ENCODE measurements at regions not wholly inside any gene's neighbourhood (a gene's known extent, or its start where the extent isn't known, plus 50 kb on each side); places are given as distances from the start of the nearest gene placed in this dataset.
"Not testable (repeated sequence)": the region's sequence is repeated elsewhere in the genome, so short reads cannot be mapped to it uniquely, and the experiment has no call there.

DNA sequence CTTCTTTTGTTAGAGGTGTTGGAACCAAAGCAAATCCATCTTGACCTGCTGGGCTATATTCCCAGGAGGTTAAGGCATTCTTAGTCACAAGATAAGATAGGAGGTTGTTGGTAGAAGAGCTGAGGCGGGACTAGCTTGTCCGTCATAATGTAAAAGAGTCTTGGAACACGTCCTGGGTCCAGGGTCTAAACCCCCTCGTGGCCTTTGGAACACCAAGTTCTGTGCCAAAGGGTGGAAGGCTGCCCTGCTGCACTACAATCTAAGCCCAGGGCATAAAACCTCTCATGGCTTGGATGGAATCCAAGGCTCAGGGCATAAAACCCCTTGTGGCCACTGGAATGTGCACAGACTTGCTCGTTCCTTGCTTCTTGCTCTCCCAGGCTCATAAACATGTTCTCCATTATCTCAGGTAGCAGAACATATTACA lies 53.8 kb upstream of the ECHDC1 start:
- TF ChIP-seq, protein P1, sequence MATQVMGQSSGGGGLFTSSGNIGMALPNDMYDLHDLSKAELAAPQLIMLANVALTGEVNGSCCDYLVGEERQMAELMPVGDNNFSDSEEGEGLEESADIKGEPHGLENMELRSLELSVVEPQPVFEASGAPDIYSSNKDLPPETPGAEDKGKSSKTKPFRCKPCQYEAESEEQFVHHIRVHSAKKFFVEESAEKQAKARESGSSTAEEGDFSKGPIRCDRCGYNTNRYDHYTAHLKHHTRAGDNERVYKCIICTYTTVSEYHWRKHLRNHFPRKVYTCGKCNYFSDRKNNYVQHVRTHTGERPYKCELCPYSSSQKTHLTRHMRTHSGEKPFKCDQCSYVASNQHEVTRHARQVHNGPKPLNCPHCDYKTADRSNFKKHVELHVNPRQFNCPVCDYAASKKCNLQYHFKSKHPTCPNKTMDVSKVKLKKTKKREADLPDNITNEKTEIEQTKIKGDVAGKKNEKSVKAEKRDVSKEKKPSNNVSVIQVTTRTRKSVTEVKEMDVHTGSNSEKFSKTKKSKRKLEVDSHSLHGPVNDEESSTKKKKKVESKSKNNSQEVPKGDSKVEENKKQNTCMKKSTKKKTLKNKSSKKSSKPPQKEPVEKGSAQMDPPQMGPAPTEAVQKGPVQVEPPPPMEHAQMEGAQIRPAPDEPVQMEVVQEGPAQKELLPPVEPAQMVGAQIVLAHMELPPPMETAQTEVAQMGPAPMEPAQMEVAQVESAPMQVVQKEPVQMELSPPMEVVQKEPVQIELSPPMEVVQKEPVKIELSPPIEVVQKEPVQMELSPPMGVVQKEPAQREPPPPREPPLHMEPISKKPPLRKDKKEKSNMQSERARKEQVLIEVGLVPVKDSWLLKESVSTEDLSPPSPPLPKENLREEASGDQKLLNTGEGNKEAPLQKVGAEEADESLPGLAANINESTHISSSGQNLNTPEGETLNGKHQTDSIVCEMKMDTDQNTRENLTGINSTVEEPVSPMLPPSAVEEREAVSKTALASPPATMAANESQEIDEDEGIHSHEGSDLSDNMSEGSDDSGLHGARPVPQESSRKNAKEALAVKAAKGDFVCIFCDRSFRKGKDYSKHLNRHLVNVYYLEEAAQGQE (IDR thresholded peaks at IDR 0.05; ENCODE audit: borderline replicate concordance in 1 of 2, low read depth in 1 of 2, low read length in 2 of 2) = not testable (repeated sequence)
- TF ChIP-seq, protein P2, sequence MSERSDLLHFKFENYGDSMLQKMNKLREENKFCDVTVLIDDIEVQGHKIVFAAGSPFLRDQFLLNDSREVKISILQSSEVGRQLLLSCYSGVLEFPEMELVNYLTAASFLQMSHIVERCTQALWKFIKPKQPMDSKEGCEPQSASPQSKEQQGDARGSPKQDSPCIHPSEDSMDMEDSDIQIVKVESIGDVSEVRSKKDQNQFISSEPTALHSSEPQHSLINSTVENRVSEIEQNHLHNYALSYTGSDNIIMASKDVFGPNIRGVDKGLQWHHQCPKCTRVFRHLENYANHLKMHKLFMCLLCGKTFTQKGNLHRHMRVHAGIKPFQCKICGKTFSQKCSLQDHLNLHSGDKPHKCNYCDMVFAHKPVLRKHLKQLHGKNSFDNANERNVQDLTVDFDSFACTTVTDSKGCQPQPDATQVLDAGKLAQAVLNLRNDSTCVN (CRISPR knock-in tag; IDR thresholded peaks at IDR 0.05; ENCODE audit: borderline replicate concordance) = not testable (repeated sequence)
- not testable (repeated sequence) for TF ChIP-seq REXO4 (CRISPR knock-in tag; IDR thresholded peaks at IDR 0.05; ENCODE audit: borderline replicate concordance); ZNF670 (CRISPR knock-in tag; IDR thresholded peaks at IDR 0.05; ENCODE audit: borderline replicate concordance); EZH2 (conservative IDR thresholded peaks at IDR 0.05; ENCODE audit: low read depth, low read length); ZFP37 (CRISPR knock-in tag; IDR thresholded peaks at IDR 0.05; ENCODE audit: borderline replicate concordance); CTCF (CRISPR knock-in tag; IDR thresholded peaks at IDR 0.05); BHLHE40 (IDR thresholded peaks at IDR 0.05; ENCODE audit: low read length); FOXK1 (CRISPR knock-in tag; IDR thresholded peaks at IDR 0.05; ENCODE audit: borderline replicate concordance, low read depth)
- TF ChIP-seq, protein P3, sequence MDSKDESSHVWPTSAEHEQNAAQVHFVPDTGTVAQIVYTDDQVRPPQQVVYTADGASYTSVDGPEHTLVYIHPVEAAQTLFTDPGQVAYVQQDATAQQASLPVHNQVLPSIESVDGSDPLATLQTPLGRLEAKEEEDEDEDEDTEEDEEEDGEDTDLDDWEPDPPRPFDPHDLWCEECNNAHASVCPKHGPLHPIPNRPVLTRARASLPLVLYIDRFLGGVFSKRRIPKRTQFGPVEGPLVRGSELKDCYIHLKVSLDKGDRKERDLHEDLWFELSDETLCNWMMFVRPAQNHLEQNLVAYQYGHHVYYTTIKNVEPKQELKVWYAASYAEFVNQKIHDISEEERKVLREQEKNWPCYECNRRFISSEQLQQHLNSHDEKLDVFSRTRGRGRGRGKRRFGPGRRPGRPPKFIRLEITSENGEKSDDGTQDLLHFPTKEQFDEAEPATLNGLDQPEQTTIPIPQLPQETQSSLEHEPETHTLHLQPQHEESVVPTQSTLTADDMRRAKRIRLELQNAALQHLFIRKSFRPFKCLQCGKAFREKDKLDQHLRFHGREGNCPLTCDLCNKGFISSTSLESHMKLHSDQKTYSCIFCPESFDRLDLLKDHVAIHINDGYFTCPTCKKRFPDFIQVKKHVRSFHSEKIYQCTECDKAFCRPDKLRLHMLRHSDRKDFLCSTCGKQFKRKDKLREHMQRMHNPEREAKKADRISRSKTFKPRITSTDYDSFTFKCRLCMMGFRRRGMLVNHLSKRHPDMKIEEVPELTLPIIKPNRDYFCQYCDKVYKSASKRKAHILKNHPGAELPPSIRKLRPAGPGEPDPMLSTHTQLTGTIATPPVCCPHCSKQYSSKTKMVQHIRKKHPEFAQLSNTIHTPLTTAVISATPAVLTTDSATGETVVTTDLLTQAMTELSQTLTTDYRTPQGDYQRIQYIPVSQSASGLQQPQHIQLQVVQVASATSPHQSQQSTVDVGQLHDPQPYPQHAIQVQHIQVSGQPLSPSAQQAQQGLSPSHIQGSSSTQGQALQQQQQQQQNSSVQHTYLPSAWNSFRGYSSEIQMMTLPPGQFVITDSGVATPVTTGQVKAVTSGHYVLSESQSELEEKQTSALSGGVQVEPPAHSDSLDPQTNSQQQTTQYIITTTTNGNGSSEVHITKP (CRISPR knock-in tag; IDR thresholded peaks at IDR 0.05; ENCODE audit: low read depth) = not testable (repeated sequence)

Measured in HepG2 (cell line).